Upper lobe of left lung (tissue), 6 donors: ENCODE measurements at regions not wholly inside any gene's neighbourhood (a gene's known extent, or its start where the extent isn't known, plus 50 kb on each side); places are given as distances from the start of the nearest gene placed in this dataset.

Experiments used
- ATAC-seq, 2 donors: fragments of 200-7000 bp; cut with Tn5 transposase; one replicate each; pipeline ENCODE4 v1.9.1; 2022; ENCODE audit warnings: mild to moderate bottlenecking in 2 of 2, moderate library complexity in 2 of 2; ENCODE audit not compliant: low FRiP score in 2 of 2
- DNase-seq, 2 donors: peaks; one replicate each; pipeline ENCODE4 v3.0.0-alpha.2; 2019 to 2020
- H3K27ac ChIP-seq, 4 donors: fragments of 200-600 bp; sonication (generic); one replicate each; pipeline ENCODE4 v1.5.1; 2016 to 2019
- H3K27me3 ChIP-seq, 4 donors: fragments of 200-600 bp; sonication (generic); one replicate each; pipeline ENCODE4 v1.5.1; 2017 to 2019
- H3K36me3 ChIP-seq, 4 donors: fragments of 200-600 bp; sonication (generic); one replicate each; pipeline ENCODE4 v1.5.1; 2016 to 2019
- H3K4me1 ChIP-seq, 4 donors: fragments of 200-600 bp; sonication (generic); one replicate each; pipeline ENCODE4 v1.5.1; 2018 to 2019
- H3K4me3 ChIP-seq, 4 donors: fragments of 200-600 bp; sonication (generic); one replicate each; pipeline ENCODE4 v1.5.1; 2017 to 2019; ENCODE audit warnings: mild to moderate bottlenecking in 2 of 4, moderate library complexity in 1 of 4
- H3K9me3 ChIP-seq, 4 donors: fragments of 200-600 bp; sonication (generic); one replicate each; pipeline ENCODE4 v1.5.1; 2018 to 2019
- CTCF ChIP-seq, 6 experiments: fragments of 450-650 bp in 4 of 6; fragments of 200-600 bp in 2 of 6; sonication (generic) in 2 of 6; IDR thresholded peaks; one replicate each; pipeline ENCODE4 v1.5.1; 2016 to 2019; ENCODE audit warnings: antibody characterized with exemption in 6 of 6
- EP300 ChIP-seq, 4 donors: sonication (generic); formaldehyde crosslinking; IDR thresholded peaks; one replicate each; pipeline ENCODE4 v1.5.1; 2017; ENCODE audit warnings: antibody characterized with exemption in 4 of 4, control low read depth in 2 of 4
- POLR2A ChIP-seq, 4 donors: fragments of 450-650 bp; IDR thresholded peaks; one replicate each; pipeline ENCODE4 v1.5.1; 2016 to 2017; ENCODE audit warnings: antibody characterized with exemption in 4 of 4, mild to moderate bottlenecking in 2 of 4
- POLR2AphosphoS5 ChIP-seq, 2 donors: sonication (generic); formaldehyde crosslinking; IDR thresholded peaks; one replicate each; pipeline ENCODE4 v1.5.1; 2017; ENCODE audit warnings: antibody characterized with exemption in 2 of 2
- WGBS, 2 donors: methylation state at CpG; one replicate each; pipeline ENCODE4 v1.1.5; 2017 to 2018; 5-methylcytosine and 5-hydroxymethylcytosine counted together
- donor health status: DM: no; HTN: no; CAD: no; lungs with moderate emphysema.
- donor health status: DM: no; HTN: yes; CAD: no; lungs with severe emphysema.

- Histone ChIP-seq H3K27ac (no peak overlapping the region), H3K4me3 (no peak overlapping the region), H3K36me3 (no peaks in the 10 kb centered on the region), H3K27me3 (no peaks in the 10 kb centered on the region), H3K9me3 (peaks cover 0 to 6% (median 4%) of the 10 kb centered on the region in 4 donors), H3K4me1 (no peaks in the 10 kb centered on the region)
- ATAC-seq: no peak
- TF ChIP-seq POLR2AphosphoS5 (IDR thresholded peaks at IDR 0.05): no peak
- no peak for TF ChIP-seq CTCF (IDR thresholded peaks at IDR 0.05)
- TF ChIP-seq EP300 (IDR thresholded peaks at IDR 0.05): no peak
- no peak for TF ChIP-seq POLR2A (IDR thresholded peaks at IDR 0.05)
- DNase-seq: no peak
Observed at GRCh38 chr11:57047610-57048009, 58.9 kb downstream of the OR5AK2 start.

DNA sequence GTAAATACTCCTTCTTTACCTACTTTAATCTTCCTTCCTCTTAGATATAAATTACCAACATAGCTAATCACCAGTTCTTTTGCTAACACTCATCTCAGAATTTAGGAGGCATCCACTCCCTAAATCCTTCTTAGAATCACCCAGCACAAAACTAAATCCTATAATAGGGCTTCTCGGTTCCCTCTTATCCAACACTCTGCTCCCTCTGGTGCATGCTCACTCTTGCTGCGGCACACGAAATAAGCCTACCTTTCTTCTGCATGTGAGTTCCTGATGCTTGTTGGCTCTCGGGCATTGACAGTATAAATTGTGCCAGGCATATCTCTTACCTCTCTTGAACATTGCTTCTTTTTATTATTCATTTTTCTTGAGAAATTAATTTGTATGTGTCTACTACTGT, 61.0 kb downstream of the OR5AK2 start:
- no peaks in the 10 kb centered on the region for H3K27me3 ChIP-seq
- H3K4me3 ChIP-seq: no peak overlapping the region
- TF ChIP-seq POLR2AphosphoS5 (IDR thresholded peaks at IDR 0.05) (no peak), POLR2A (IDR thresholded peaks at IDR 0.05) (no peak), EP300 (IDR thresholded peaks at IDR 0.05) (no peak), CTCF (IDR thresholded peaks at IDR 0.05) (no peak)
- no peaks in the 10 kb centered on the region for H3K36me3 ChIP-seq
- ATAC-seq (no peak), DNase-seq (no peak)
- WGBS, 2 donors: 88 to 91% methylated on average over 4 of the region's 4 CpGs
- no peaks in the 10 kb centered on the region for H3K4me1 ChIP-seq
- no peaks in the 10 kb centered on the region for H3K9me3 ChIP-seq
- H3K27ac ChIP-seq: no peak overlapping the region

GRCh38 chr11:57054817-57055216, 66.1 kb downstream of the OR5AK2 start:
- ATAC-seq (no peak), DNase-seq (no peak)
- Histone ChIP-seq H3K4me1 (no peaks in the 10 kb centered on the region), H3K27me3 (no peaks in the 10 kb centered on the region), H3K4me3 (no peak overlapping the region), H3K36me3 (no peaks in the 10 kb centered on the region), H3K27ac (no peak overlapping the region), H3K9me3 (no peaks in the 10 kb centered on the region)
- TF ChIP-seq POLR2A (IDR thresholded peaks at IDR 0.05): no peak
- no peak for TF ChIP-seq POLR2AphosphoS5 (IDR thresholded peaks at IDR 0.05)
- TF ChIP-seq EP300 (IDR thresholded peaks at IDR 0.05): no peak
- no peak for TF ChIP-seq CTCF (IDR thresholded peaks at IDR 0.05)

DNA sequence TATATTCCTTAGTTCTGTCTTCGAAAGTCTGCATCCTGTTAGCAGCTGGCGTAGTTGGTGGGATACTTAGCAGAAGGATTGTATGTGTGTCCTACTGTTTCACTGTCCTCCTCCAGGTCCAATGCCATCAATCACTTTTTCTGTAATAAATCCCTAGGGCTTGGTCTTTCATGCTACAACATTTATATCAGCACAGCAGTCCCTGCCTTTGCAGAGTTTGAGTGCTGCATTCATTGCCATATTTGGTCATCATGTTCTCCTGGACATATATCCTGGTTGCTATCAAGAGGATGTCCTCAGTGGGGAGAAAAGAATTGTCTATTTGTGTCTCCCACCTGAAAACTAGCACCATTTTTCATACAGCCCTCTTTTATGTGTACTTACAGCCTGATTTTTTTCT, 67.0 kb downstream of the OR5AK2 start:
- TF ChIP-seq EP300 (IDR thresholded peaks at IDR 0.05): no peak
- TF ChIP-seq CTCF (IDR thresholded peaks at IDR 0.05): no peak
- TF ChIP-seq POLR2AphosphoS5 (IDR thresholded peaks at IDR 0.05): no peak
- no peak for TF ChIP-seq POLR2A (IDR thresholded peaks at IDR 0.05)
- no peaks in the 10 kb centered on the region for H3K9me3 ChIP-seq
- no peak overlapping the region for H3K4me3 ChIP-seq
- 92% methylated on average over 2 of the region's 2 CpGs for WGBS, 2 donors
- DNase-seq (no peak), ATAC-seq (no peak)
- no peaks in the 10 kb centered on the region for H3K27me3 ChIP-seq
- H3K4me1 ChIP-seq: no peaks in the 10 kb centered on the region
- H3K36me3 ChIP-seq: no peaks in the 10 kb centered on the region
- H3K27ac ChIP-seq: no peak overlapping the region

DNA sequence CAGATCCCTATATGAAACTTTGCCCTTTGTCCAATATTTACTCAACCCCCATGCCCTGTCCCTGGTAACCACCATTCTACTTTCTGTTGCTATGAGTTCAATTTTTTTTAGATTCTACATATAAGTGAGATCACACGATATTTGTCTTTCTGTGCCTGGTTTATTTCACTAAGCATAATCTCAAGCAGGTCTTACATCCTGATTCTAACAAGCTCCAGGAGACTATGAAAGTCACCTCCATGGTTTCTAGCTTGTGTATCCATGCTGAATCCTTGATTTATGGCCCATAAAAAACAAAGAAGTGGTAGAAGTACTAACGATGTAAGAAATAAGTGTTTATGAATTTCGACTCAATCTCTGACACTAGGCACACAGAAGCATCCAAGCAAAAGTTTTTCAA, 68.0 kb downstream of the OR5AK2 start:
- DNase-seq: no peak
- Histone ChIP-seq H3K36me3 (no peaks in the 10 kb centered on the region), H3K4me3 (no peak overlapping the region), H3K9me3 (no peaks in the 10 kb centered on the region), H3K27ac (no peak overlapping the region), H3K27me3 (no peaks in the 10 kb centered on the region), H3K4me1 (no peaks in the 10 kb centered on the region)
- 78 to 89% methylated on average over 3 of the region's 3 CpGs for WGBS, 2 donors
- no peak for ATAC-seq
- no peak for TF ChIP-seq EP300 (IDR thresholded peaks at IDR 0.05)
- no peak for TF ChIP-seq POLR2A (IDR thresholded peaks at IDR 0.05)
- no peak for TF ChIP-seq CTCF (IDR thresholded peaks at IDR 0.05)
- TF ChIP-seq POLR2AphosphoS5 (IDR thresholded peaks at IDR 0.05): no peak
